PC-3 (cell line): ENCODE measurements at regions not wholly inside any gene's neighbourhood (a gene's known extent, or its start where the extent isn't known, plus 50 kb on each side); places are given as distances from the start of the nearest gene placed in this dataset.
"Not testable (repeated sequence)": the region's sequence is repeated elsewhere in the genome, so short reads cannot be mapped to it uniquely, and the experiment has no call there.

Experiments
- ATAC-seq: fragments of 200-7000 bp; cut with Tn5 transposase; 2 replicates; pipeline ENCODE4 v1.9.1; 2020; ENCODE audit warnings: mild to moderate bottlenecking, moderate library complexity
- BruUV-seq: library from RNA; stranded (reverse); fragments of 400-500 nt; replicated peaks from 2 replicates; lab custom pipeline; 2021; lab: Mats Ljungman, UMichigan
- CTCF ChIA-PET: fragments of 300-600 bp; sonication (Branson Sonifier 250); formaldehyde crosslinking; loops from one replicate; lab custom pipeline; 2022; ENCODE audit warnings: antibody characterized with exemption; lab: Charles Lee
- POLR2A ChIA-PET: fragments of 300-600 bp; sonication (Branson Sonifier 250); formaldehyde crosslinking; loops from one replicate; lab custom pipeline; 2022; ENCODE audit warnings: antibody characterized with exemption; ENCODE audit not compliant: unreplicated experiment; lab: Charles Lee
- DNase-seq: peaks from one replicate; pipeline ENCODE4 v3.0.0-alpha.2; 2015
- H2AFZ ChIP-seq: fragments of 300-600 bp; sonication (generic); 2 replicates; pipeline ENCODE4 v1.6.0; 2016; ENCODE audit warnings: antibody characterized with exemption, low read length
- H3F3A ChIP-seq: fragments of 300-600 bp; sonication (generic); one replicate; pipeline ENCODE4 v1.6.0; 2017; ENCODE audit warnings: antibody characterized with exemption, low read length, control low read depth, mild to moderate bottlenecking; ENCODE audit not compliant: unreplicated experiment
- H3K27ac ChIP-seq: fragments of 300-600 bp; sonication (generic); 2 replicates; pipeline ENCODE4 v1.5.1; 2016; ENCODE audit warnings: mild to moderate bottlenecking, low read length
- H3K27me3 ChIP-seq: fragments of 300-600 bp; sonication (generic); 2 replicates; pipeline ENCODE4 v1.6.1; 2016; ENCODE audit warnings: low read length, mixed read lengths
- H3K36me3 ChIP-seq: fragments of 300-600 bp; sonication (generic); 2 replicates; pipeline ENCODE4 v1.6.1; 2016; ENCODE audit warnings: low read depth, mixed run types, low read length, mixed read lengths
- H3K4me1 ChIP-seq: fragments of 300-600 bp; sonication (generic); 2 replicates; pipeline ENCODE4 v1.5.1; 2016; ENCODE audit warnings: low read length; ENCODE audit not compliant: insufficient read depth
- H3K4me2 ChIP-seq: fragments of 300-600 bp; sonication (generic); 2 replicates; pipeline ENCODE4 v1.6.0; 2016; ENCODE audit warnings: low read length
- H3K4me3 ChIP-seq: fragments of 300-600 bp; sonication (generic); 2 replicates; pipeline ENCODE4 v1.5.1; 2016; ENCODE audit warnings: mild to moderate bottlenecking, low read length, mixed read lengths
- H3K79me2 ChIP-seq: fragments of 300-600 bp; sonication (generic); 2 replicates; pipeline ENCODE4 v1.6.1; 2017; ENCODE audit warnings: low read length, mixed read lengths
- H3K9ac ChIP-seq: fragments of 300-600 bp; sonication (generic); 2 replicates; pipeline ENCODE4 v1.6.0; 2016; ENCODE audit warnings: mild to moderate bottlenecking, low read length
- H3K9me2 ChIP-seq: fragments of 300-600 bp; sonication (generic); replicated peaks from 2 replicates; pipeline ENCODE4 v1.6.1; 2016; ENCODE audit warnings: mixed run types, low read length, mixed read lengths
- H3K9me3 ChIP-seq: fragments of 300-600 bp; sonication (generic); 2 replicates; pipeline ENCODE4 v1.6.1; 2016; ENCODE audit warnings: low read length, mixed read lengths
- H4K20me1 ChIP-seq: fragments of 300-600 bp; sonication (generic); 2 replicates; pipeline ENCODE4 v1.6.1; 2016; ENCODE audit warnings: low read length, mixed read lengths
- EZH2 ChIP-seq: fragments of 300-600 bp; sonication (generic); IDR thresholded peaks from one replicate; pipeline ENCODE4 v1.6.1; 2017; ENCODE audit warnings: antibody characterized with exemption, mild to moderate bottlenecking, low read length; ENCODE audit not compliant: unreplicated experiment
- EZH2phosphoT487 ChIP-seq: fragments of 300-600 bp; sonication (generic); IDR thresholded peaks from 2 replicates; pipeline ENCODE4 v1.6.1; 2018; ENCODE audit warnings: mild to moderate bottlenecking, antibody characterized with exemption, low read length, borderline replicate concordance
- intact Hi-C: fragments of 100-400 bp; cut with micrococcal nuclease; formaldehyde crosslinking; loops from 2 replicates; pipeline ENCODE4 v1.9.0; 2023
- TF ChIP-seq, protein P1 (sequence below): fragments of 300-600 bp; sonication (generic); conservative IDR thresholded peaks from 2 replicates; pipeline ENCODE4 v1.5.1; 2017; ENCODE audit warnings: antibody characterized with exemption, low read depth, mild to moderate bottlenecking, low read length

DNA sequence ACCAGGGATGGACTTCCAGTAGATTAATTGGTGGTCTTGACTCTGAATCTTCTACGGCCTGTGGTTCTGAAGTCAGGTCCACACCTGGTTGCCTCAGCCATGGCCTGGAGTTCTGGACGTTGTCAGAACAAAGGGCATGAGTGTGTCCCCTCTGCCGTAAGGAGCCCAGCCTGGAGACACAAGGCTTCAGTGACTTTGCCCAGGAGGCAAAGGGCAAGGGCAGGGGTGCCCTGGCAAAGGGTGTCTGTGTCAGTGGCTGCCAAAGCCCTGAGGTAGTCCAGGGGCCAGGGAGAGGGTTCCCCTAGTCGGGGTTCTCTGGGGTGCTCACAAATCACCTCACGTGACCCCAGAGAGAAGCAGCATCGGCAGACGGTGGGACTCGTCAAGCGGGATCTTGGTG is 273.2 kb upstream of the ZNF32 start:
- TF ChIP-seq EZH2phosphoT487 = no peak
- TF ChIP-seq, protein P1, sequence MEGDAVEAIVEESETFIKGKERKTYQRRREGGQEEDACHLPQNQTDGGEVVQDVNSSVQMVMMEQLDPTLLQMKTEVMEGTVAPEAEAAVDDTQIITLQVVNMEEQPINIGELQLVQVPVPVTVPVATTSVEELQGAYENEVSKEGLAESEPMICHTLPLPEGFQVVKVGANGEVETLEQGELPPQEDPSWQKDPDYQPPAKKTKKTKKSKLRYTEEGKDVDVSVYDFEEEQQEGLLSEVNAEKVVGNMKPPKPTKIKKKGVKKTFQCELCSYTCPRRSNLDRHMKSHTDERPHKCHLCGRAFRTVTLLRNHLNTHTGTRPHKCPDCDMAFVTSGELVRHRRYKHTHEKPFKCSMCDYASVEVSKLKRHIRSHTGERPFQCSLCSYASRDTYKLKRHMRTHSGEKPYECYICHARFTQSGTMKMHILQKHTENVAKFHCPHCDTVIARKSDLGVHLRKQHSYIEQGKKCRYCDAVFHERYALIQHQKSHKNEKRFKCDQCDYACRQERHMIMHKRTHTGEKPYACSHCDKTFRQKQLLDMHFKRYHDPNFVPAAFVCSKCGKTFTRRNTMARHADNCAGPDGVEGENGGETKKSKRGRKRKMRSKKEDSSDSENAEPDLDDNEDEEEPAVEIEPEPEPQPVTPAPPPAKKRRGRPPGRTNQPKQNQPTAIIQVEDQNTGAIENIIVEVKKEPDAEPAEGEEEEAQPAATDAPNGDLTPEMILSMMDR = no peak
- no peak overlapping the region for H2AFZ ChIP-seq
- no peaks in the 10 kb centered on the region for H3K9me3 ChIP-seq
- H3K79me2 ChIP-seq = no peaks in the 10 kb centered on the region
- BruUV-seq = no TSS peak
- no peaks in the 10 kb centered on the region for H3K36me3 ChIP-seq
- ChIA-PET POLR2A (no interaction called here), CTCF (no interaction called here)
- H3K27me3 ChIP-seq = no peaks in the 10 kb centered on the region
- DNase-seq (no peak), ATAC-seq (no peak)
- H3K9ac ChIP-seq = no peak overlapping the region
- intact Hi-C loops = no loop called here
- H3K4me1 ChIP-seq = no peaks in the 10 kb centered on the region
- H3K9me2 ChIP-seq = no peaks in the 10 kb centered on the region
- H3K4me3 ChIP-seq = no peak overlapping the region
- no peak overlapping the region for H3K27ac ChIP-seq
- no peaks in the 10 kb centered on the region for H4K20me1 ChIP-seq
- no peaks in the 10 kb centered on the region for H3F3A ChIP-seq
- H3K4me2 ChIP-seq = no peak overlapping the region

DNA sequence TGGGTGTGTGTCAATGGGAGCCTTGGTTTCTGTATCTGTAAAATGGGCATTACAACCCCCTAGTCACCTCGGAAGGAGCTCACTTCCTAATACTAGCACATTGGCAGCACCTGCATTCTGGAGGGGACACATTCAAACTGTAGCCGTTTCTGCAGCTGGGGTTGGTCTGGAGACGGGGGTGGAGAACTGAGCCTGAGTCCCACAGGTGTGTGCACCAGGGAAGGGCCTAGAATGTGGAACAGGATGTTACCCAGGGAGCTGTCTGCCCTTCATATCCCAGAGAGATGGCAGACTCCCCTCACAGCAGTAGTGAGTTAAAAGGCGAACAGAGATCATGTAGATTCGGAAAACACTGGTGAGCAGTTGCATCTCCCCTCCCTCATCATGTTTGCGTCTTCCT is 272.8 kb upstream of the ZNF32 start:
- ATAC-seq = no peak
- H3K9me2 ChIP-seq = no peaks in the 10 kb centered on the region
- TF ChIP-seq EZH2 (no peak), EZH2phosphoT487 (no peak)
- TF ChIP-seq, protein P1 = no peak
- no peaks in the 10 kb centered on the region for H3K27me3 ChIP-seq
- H2AFZ ChIP-seq = no peak overlapping the region
- ChIA-PET CTCF (no interaction called here), POLR2A (no interaction called here)
- H3K36me3 ChIP-seq = no peaks in the 10 kb centered on the region
- DNase-seq = no peak
- no peaks in the 10 kb centered on the region for H3K79me2 ChIP-seq
- no peak overlapping the region for H3K9ac ChIP-seq
- no peaks in the 10 kb centered on the region for H3K9me3 ChIP-seq
- no peak overlapping the region for H3K27ac ChIP-seq
- H4K20me1 ChIP-seq = no peaks in the 10 kb centered on the region
- no peak overlapping the region for H3K4me3 ChIP-seq
- intact Hi-C loops = no loop called here
- no peak overlapping the region for H3K4me2 ChIP-seq
- H3F3A ChIP-seq = no peaks in the 10 kb centered on the region
- H3K4me1 ChIP-seq = no peaks in the 10 kb centered on the region
- no TSS peak for BruUV-seq

GRCh38 chr10:43920236-43920758 is 271.6 kb upstream of the ZNF32 start:
- H3K79me2 ChIP-seq, H3K9ac ChIP-seq, intact Hi-C loops, H3K27ac ChIP-seq, H4K20me1 ChIP-seq, H3K4me1 ChIP-seq, H3K4me2 ChIP-seq, H3K27me3 ChIP-seq, BruUV-seq, ATAC-seq, H3F3A ChIP-seq, POLR2A ChIA-PET, H3K9me2 ChIP-seq, CTCF ChIA-PET, H3K36me3 ChIP-seq, DNase-seq, H3K9me3 ChIP-seq, H3K4me3 ChIP-seq, H2AFZ ChIP-seq: not testable (repeated sequence)
